HG02840 (cell line): ENCODE measurements at regions not wholly inside any gene's neighbourhood (a gene's known extent, or its start where the extent isn't known, plus 50 kb on each side); places are given as distances from the start of the nearest gene placed in this dataset.

Source experiments
- ATAC-seq: cut with Tn5 transposase; IDR thresholded peaks from one replicate; pipeline ENCODE4 v1.9.1; 2021; ENCODE audit warnings: mild to moderate bottlenecking, moderate library complexity, moderate number of reproducible peaks; ENCODE audit not compliant: unreplicated experiment, low FRiP score

DNA sequence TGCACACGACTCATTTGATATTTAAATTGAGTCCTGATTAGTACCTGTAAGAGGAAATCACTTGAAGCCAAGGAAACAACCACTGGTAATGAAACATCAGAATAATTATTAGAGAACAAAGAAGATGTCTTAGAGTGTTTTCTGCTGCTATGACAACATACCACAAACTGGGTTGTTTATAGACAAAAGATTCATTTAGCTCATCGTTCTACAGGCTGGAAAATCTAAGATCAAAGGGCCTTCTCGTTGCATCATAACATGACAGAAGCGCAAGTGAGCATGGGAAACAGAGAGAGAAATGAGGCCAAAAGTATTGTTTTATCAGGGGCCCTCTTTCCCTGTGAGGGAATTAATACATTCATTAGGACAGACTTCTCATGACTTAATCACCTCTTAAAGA, 1024.0 kb upstream of the PCDH9 start:
- no peak for ATAC-seq

DNA sequence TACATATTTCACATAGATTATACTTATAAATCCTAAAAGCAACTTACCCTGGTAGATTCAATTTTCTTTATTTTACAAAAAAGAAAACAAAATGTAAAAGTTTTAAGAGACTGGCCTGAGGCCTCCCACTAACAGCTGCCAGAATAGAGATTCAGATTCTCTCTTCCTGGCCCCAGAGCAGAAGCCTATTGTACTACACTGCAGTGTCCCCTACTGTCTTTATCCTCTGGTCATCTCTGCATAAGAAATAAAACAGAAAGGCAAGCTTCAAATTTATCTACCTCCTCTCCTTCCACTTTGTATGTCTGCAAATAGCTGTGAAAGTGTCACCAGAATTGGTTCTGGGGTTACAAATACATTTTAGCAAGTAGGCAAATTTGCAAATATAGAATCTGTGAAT, 1004.1 kb upstream of the PCDH9 start:
- no peak for ATAC-seq

DNA sequence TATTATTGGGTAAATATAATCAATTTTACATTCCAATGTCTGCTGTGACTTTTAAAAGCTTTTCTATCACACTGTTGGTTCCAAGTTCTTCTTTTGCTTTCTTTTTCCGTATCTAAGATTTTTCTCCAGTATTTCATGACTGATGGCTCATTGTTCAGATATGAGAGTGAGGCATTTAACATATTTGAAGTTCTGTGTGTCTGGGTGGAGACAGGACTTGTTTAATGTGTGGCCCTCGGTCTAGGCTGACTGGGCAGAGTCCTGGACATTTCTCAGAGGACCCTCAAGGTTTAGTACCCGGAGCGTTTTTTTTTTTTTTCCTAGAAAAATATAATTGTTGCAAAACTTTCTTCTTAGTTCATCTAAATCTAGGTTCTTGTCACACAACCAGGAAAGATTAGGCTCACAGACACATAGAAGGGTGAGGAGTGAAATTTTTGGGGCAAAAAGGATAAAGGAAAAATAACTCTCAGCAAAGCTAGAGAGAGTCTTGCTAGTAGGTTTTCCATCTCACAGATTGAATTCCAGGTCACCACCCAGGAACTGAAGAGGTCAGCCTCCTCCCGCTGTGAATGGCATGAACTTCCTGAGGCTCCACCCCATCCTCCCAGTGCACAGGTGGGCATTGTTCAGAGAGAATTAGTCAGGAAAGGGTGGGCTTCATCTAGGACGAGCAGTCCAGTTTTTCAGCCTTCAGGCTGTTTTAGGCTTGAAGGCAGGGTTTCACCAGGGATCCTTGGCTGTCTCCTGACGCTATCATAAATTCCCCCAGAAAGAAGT, 1002.4 kb upstream of the PCDH9 start:
- ATAC-seq: no peak

DNA sequence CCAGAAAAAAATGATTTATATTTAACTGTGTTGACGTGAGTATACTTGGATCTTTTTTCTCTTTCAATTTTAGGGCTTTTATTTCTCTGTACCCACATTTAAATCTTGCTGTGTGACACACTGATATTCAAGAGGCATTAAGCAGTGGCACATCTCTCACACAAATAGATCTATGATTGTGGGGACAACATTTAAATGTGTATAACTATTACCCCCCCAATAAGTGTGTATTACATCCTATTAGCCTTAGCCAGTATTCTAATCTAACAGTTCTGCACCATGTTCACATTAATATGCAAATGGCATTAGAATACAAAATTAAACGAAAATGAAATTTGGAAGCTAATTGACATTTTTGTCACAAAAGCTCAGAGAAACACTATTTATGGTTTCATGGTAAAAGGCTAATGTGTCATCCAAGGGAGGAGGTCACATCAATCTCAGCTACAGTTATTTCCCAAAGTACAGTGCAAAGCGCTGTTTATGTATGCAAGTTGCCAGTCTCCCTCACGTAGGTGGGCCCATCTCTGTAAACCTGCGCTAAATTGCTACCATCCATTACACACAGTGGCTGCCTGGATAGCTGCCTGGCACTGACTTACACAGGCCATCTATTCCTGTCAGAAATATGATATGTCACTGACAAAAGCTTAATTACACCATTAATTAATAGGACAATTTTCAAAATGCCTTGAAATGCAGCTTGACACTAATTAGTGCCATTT, 984.7 kb upstream of the PCDH9 start:
- ATAC-seq: no peak

DNA sequence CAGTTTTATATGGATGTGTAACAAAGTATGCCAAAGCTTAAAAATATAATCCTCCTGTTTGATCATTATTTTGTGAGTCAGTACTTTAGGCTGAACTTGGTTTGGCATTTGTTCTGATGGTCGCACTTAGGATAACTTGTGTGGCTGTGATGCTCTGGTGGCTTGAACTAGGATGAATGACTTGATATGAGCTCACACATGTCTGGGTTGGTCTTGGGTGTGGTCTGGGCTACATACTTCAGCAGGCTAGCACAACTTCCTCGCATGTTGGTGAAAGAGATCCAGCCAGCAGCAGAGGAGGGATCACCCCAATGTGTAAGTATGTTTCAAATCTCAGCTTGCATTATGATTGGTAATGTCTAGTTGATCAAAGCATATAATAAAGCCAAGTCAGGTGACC, 969.1 kb upstream of the PCDH9 start:
- ATAC-seq: no peak

DNA sequence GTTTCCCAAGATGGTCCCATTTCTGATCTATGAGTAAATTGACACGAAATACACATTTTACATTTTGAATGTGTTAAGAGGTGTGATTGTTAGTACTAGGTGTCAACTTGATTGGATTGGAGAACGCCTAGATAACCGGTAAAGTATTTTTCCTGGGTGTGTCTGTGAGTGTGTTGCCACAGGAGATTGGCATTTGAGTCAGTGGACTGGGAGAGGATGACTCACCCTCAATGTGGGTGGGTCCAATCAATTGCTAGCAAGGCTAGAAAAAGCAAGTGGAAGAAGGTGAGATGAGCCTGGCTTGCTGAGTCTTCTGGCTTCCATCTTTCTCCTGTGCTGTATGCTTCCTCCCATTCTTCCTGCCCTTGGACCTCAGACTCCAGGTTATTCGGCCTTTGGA, 960.7 kb upstream of the PCDH9 start:
- no peak for ATAC-seq

DNA sequence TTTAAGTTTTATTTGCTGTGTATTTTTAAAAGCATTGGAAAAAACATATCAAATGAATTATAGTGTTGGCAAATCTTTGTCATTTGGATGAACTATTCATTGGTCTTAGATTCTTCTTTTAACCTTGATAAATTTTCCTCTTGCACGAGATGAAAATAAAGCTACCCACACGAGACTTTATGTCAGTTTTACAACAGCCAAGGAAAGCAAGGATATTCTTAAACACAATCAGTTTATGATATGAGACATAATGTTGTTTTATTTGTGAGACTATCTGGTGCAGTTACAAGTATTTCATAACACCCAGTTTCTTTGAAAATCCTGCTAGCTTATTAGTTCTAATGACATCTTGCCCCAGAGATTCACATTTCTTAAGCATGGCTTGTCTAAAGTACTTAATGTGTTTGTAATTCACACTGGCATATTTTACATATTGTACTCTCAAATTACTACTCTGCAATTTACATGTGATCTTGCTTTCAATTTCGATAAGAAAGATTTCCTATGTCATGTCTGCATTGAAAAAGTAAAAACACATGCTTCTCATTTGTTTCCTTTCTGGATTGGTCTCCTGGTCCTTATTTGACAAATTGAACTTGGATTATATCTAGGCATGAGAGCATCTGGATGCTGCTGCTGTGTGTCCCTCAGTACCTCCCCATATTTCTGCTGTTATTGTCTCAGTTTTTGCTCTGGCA, 955.5 kb upstream of the PCDH9 start:
- no peak for ATAC-seq

DNA sequence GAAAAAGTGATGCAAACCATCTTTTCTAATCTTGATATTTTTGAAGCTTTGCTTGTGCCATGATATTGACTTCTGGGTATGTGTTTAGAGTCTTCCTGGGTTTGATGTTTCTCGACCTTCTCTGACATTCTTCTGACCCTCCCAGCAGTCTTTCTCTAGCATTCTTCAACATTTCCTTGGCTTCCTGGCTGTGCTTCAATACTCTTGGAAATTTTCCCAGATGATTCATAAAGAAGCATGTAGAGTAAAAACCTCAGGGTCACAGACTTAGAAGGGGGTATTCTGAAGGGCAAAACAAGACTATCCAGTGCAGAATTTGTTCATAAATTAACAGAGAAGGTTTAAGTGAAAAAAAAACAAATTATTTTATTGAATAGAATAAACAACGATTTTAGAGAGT, 946.3 kb upstream of the PCDH9 start:
- ATAC-seq: no peak

DNA sequence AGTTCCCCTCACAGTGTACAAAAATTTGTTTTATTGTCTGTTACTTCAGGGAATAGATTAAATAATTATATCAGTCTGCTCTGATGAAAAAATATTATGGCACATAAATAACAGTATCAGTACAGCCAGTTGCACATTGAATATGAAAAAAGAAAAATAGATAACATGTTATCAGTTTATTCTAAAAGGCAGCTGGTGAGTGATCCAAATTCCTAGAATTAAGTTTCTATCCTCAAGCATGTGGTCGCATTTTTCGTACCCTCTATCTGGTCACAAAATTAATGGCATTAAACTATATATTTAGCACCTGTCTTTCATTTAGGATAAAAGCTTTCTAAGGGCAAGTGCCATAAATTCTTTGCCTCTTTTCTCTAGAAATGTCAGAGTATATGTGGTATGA, 944.8 kb upstream of the PCDH9 start:
- ATAC-seq: no peak

DNA sequence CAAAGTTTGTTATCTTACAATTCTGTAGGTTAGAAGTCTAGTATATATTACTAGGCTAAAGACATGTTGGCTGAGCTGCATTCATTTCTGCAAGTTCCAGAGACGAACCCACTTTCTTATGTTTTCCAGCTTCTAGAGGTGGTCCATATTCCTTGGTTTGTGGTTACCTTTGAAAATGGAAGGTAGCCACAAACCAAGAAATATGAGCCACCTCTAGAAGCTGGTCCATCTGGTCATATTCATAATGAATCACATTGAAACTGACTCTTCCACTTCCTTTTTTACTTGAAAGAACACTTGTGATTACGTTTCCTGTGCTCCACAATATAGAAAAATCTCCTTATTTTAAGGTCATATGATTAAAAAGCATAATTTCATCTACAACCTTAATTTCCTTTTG, 943.0 kb upstream of the PCDH9 start:
- no peak for ATAC-seq

DNA sequence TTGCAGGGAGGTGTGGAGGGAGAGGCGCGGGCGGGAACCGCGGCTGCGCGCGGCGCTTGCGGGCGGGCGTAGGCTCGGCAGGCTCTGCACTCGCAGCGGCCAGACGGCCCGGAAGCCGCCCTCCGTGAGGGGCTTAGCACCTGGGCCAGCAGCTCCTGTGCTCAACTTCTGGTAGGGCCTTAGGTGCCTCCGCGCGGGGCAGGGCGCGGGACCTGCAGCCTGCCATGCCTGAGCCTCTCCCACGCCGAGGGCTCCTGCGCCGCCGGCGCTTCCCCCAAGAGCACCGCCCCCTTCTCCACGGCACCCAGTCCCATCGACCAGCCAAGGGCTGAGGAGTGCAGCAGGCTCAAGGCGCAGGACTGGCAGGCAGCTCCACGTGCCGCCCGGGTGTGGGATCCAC, 940.8 kb upstream of the PCDH9 start:
- ATAC-seq: no peak

DNA sequence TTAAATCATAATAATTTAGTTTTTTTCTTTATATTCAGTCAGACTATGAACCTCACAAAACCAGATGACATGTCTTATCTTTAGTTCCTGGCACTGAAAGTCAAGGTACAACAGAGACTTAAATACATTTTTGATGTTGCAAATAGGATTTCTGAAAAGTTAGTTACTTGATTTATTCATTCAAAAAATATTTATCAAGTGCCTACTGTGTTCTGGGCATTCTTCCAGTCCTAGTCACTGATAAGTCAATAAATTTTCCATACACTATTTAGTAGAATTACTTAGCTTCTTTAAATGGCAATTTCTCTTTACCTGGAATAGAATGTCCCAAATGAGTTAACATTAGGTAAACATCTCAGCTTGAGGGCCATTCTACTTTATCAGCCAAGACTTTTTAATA, 938.3 kb upstream of the PCDH9 start:
- ATAC-seq: no peak

DNA sequence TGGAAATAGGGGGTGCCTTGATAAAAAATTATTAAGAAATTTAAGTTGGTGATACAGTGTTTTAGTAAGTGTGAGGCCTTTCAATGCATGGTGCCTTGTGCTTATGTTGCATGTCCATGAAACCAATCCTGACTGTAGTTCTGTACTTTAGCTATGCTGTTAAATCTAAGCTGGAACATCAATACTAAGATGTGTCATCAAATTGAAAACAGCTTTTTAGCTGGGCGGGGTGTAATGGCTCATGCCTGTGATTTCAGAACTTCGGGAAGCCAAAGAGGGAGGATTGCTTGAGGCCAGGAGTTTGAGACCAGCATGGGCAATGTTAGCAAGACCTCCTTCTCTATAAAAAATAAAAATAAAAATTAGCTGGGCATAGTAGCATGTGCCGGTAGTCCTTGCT, 930.3 kb upstream of the PCDH9 start:
- ATAC-seq: no peak

DNA sequence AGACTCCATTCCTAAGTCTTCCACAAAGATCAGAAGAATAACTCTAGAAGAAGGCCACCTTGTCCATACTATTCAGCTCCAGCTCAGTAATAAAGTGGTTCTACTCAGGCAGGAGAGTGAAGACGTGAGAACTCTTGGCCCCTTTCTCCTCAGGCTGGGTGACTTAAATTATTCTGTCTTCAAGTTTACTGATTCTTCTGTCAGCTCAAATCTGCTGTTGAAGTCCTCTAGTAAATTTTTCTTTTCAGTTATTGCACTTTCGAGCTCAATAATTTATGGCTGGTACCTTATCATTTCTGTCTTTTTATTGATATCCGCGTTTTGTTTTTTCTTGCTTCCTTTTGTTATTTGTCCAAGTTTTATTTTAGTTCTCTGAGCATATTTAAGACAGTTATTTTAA, 922.3 kb upstream of the PCDH9 start:
- no peak for ATAC-seq

DNA sequence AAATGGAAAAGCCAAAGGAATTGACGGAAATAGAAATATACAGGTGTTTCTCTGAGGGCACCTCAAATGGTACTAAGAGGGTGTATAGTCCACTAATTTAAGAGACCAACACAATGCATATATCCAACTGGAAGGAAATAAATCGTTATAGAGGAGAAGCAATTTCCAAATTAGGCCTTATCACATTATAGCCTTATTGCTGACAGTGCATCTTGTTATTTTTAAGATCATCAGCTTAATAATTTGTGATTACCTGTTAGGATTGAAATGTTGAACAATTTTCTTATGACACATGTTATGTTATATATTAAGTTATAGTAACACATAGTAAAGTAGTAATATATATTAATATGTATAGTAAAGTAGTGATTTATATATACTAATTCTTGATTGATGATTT, 915.7 kb upstream of the PCDH9 start:
- ATAC-seq: no peak

DNA sequence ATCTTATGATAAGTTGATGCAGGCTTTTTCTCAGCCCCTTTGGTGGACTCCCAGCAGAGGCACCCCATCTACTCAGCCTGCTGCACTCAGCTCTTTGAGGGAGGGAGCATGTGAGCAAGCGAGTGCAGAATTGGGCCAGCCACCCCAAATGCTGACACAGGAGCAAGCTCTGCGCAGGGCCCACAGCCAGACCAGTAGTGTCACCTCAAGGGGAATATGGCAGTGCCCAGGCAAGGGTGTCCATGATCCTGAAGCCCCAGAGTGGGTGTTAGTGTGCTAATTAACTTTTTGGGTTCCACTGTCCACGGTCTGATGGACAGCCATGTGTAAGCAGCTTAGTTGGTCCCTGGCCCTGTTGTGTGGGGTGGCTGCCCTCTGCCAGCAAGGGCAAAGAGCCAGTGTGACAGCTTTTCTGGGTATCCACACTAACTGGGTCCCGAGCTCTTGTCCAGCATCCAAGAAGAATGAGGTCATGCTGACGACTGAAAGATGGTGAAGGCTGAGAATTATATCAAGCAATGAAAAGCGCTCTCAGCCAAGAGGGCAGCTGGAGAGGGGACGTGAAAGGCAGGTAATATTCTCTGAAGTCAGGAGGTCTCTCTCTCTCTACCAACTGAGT, 898.3 kb upstream of the PCDH9 start:
- ATAC-seq: no peak

DNA sequence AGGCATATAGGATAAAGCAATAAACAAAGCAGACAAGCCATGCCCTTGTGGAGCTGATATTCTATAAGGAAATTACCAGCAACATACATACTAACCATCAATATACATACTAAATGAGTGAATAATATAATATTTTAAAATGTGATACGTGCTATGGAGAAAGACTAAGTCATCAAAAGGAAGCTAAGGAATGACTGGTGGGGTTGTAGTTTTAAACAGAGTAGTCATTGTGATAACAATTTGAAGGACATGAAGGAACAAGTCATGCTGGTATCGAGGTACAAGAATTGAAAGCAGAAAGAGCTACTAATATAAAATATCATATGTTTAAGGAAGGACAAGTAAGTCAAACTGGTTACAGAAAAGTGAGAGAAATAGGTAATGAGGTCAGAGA, 894.9 kb upstream of the PCDH9 start:
- ATAC-seq: no peak

DNA sequence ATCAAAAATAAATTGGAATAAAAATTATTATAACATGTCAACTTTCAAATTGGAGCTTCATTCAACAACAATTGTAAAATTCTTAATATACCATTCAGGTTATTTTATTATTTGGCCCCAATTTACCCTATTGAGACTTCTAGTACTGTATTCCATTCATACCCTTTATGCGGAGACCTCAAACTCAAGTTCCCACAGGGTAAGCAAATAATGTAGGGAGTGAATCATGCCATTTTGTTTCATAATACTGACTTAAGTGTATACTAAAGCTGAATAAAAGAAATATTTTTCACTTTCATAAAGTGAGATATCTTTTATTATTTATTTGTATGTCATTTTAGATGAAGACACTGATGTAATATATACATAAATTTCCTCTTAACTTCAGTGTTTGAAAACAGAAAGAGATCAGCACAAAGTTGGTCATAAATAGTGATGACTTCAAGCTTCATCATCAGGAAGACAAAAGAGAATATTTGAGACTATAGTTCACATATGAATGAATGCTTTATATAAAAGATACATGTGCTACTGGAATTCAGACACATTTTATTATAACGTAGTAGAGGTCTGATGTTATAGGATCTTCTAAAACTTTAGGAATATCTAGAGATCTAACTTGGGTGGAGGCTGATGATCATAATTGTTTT, 894.4 kb upstream of the PCDH9 start:
- ATAC-seq: no peak

DNA sequence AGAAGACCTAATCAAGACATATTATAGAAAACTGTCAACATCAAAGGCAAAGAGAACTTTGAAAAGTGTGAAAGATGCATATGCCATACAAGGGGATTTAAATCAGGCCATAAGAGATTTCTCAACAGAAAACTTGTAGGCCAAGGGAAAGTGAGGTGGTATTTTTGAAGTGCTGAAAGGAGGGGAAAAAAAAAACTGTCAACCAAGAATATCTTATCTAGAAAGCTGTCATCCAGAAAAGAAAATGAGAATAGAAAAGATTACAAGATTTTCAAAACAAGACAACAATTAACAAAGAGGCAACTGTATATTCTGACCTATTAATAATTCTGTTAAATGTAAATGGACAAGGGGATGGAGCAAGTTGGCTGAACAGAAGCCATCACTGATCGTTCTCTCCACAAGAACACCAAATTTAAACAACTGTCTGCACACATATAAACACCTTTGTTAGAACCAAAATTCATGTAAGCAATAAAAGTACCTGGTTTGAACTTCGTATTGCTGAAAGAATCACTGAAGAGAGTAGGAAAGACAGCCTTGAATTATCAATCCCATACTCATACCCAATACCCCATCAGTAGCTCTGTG, 880.1 kb upstream of the PCDH9 start:
- ATAC-seq: no peak

DNA sequence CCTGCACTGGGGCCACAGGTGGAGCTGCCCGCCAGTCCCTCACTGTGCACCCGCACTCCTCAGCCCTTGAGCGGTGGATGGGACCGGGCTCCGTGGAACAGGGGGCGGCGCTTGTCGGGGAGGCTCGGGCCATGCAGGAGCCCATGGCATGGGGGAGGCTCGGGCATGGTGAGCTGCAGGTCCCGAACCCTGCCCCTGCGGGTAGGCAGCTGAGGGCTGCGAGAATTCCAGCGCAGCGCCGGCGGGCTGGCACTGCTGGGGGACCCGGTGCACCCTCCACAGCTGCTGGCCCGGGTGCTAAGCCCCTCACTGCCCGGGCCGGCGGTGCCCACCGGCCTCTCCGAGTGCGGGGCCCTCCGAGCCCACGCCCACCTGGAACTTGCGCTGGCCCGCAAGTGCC, 877.5 kb upstream of the PCDH9 start:
- ATAC-seq: no peak
